H9 (cell line): ENCODE measurements at regions not wholly inside any gene's neighbourhood (a gene's known extent, or its start where the extent isn't known, plus 50 kb on each side); places are given as distances from the start of the nearest gene placed in this dataset.

ENCODE experiments used
- DNase-seq: peaks from one replicate; pipeline ENCODE4 v3.0.0-alpha.2; 2017
- H2AFZ ChIP-seq: one replicate; pipeline ENCODE4 v1.6.1; 2013; ENCODE audit warnings: mild to moderate bottlenecking, low read length, control low read depth, moderate library complexity
- H2AK5ac ChIP-seq: 2 replicates; pipeline ENCODE4 v1.6.1; 2013; ENCODE audit warnings: low read length, control low read depth, mixed read lengths; ENCODE audit not compliant: insufficient read length
- H2BK120ac ChIP-seq: one replicate; pipeline ENCODE4 v1.6.1; 2013; ENCODE audit warnings: low read depth, mild to moderate bottlenecking, low read length, control low read depth, inconsistent platforms; ENCODE audit not compliant: poor library complexity, severe bottlenecking
- H2BK12ac ChIP-seq: 2 replicates; pipeline ENCODE4 v1.6.1; 2013; ENCODE audit warnings: low read length, control low read depth, mixed read lengths, low read depth; ENCODE audit not compliant: insufficient read length
- H2BK15ac ChIP-seq: 2 replicates; pipeline ENCODE4 v1.6.1; 2013; ENCODE audit warnings: low read depth, low read length, control low read depth
- H2BK20ac ChIP-seq: one replicate; pipeline ENCODE4 v1.6.1; 2013; ENCODE audit warnings: low read depth, mild to moderate bottlenecking, low read length, control low read depth, inconsistent platforms; ENCODE audit not compliant: poor library complexity, severe bottlenecking
- H2BK5ac ChIP-seq: 2 replicates; pipeline ENCODE4 v1.6.1; 2013; ENCODE audit warnings: low read length, control low read depth, mixed read lengths; ENCODE audit not compliant: insufficient read length
- H3K14ac ChIP-seq: 2 replicates; pipeline ENCODE4 v1.6.1; 2013; ENCODE audit warnings: low read length, control low read depth; ENCODE audit not compliant: insufficient read depth
- H3K18ac ChIP-seq: 2 replicates; pipeline ENCODE4 v1.6.1; 2013; ENCODE audit warnings: low read depth, mild to moderate bottlenecking, mixed read lengths, low read length, control low read depth; ENCODE audit not compliant: insufficient read length
- H3K23ac ChIP-seq: 2 replicates; pipeline ENCODE4 v1.6.1; 2013; ENCODE audit warnings: low read length, control low read depth, mixed read lengths, low read depth; ENCODE audit not compliant: insufficient read length
- H3K23me2 ChIP-seq: 2 replicates; pipeline ENCODE4 v1.6.1; 2013; ENCODE audit warnings: low read depth, mild to moderate bottlenecking, mixed read lengths, low read length, control low read depth; ENCODE audit not compliant: insufficient read length, poor library complexity, severe bottlenecking
- H3K27ac ChIP-seq: 2 replicates; pipeline ENCODE4 v1.5.1; 2013; ENCODE audit warnings: low read length, control low read depth, mixed read lengths, low read depth; ENCODE audit not compliant: insufficient read length
- H3K27me3 ChIP-seq: 2 replicates; pipeline ENCODE4 v1.6.1; 2013; ENCODE audit warnings: low read length, control low read depth, inconsistent platforms; ENCODE audit not compliant: insufficient read depth
- H3K4ac ChIP-seq: 2 replicates; pipeline ENCODE4 v1.6.1; 2013; ENCODE audit warnings: low read depth, mild to moderate bottlenecking, control low read depth, inconsistent platforms, low read length, moderate library complexity
- H3K4me1 ChIP-seq: 2 replicates; pipeline ENCODE4 v1.6.1; 2013; ENCODE audit warnings: low read length, control low read depth, inconsistent platforms; ENCODE audit not compliant: insufficient read depth
- H3K4me2 ChIP-seq: 2 replicates; pipeline ENCODE4 v1.6.1; 2013; ENCODE audit warnings: low read length, control low read depth, mixed read lengths; ENCODE audit not compliant: insufficient read length, insufficient read depth
- H3K56ac ChIP-seq: 2 replicates; pipeline ENCODE4 v1.6.1; 2013; ENCODE audit warnings: low read depth, mild to moderate bottlenecking, mixed read lengths, low read length, control low read depth; ENCODE audit not compliant: insufficient read length
- H3K79me1 ChIP-seq: 2 replicates; pipeline ENCODE4 v1.6.1; 2013; ENCODE audit warnings: low read depth, mild to moderate bottlenecking, moderate library complexity, low read length, control low read depth, inconsistent platforms; ENCODE audit not compliant: insufficient read depth, poor library complexity, severe bottlenecking
- H3K79me2 ChIP-seq: 2 replicates; pipeline ENCODE4 v1.6.1; 2013; ENCODE audit warnings: low read length, control low read depth, inconsistent platforms; ENCODE audit not compliant: insufficient read depth
- H3K9ac ChIP-seq: 2 replicates; pipeline ENCODE4 v1.6.1; 2013; ENCODE audit warnings: low read length, control low read depth, mixed read lengths; ENCODE audit not compliant: insufficient read length; ENCODE audit errors: extremely low read depth
- H3K9me3 ChIP-seq: one replicate; pipeline ENCODE4 v1.6.1; 2013; ENCODE audit warnings: low read depth, low read length, inconsistent platforms; ENCODE audit not compliant: control insufficient read depth
- H3T11ph ChIP-seq: one replicate; pipeline ENCODE4 v1.6.1; 2013; ENCODE audit warnings: mild to moderate bottlenecking, low read length, control low read depth, inconsistent platforms
- H4K20me1 ChIP-seq: one replicate; pipeline ENCODE4 v1.6.1; 2013; ENCODE audit not compliant: control insufficient read depth, insufficient read length, insufficient read depth
- H4K5ac ChIP-seq: 2 replicates; pipeline ENCODE4 v1.6.1; 2013; ENCODE audit warnings: low read depth, mild to moderate bottlenecking, mixed read lengths, low read length, control low read depth; ENCODE audit not compliant: insufficient read length
- H4K8ac ChIP-seq: replicated peaks from 2 replicates; pipeline ENCODE4 v1.6.1; 2013; ENCODE audit warnings: low read length, control low read depth, mixed read lengths, low read depth; ENCODE audit not compliant: insufficient read length
- H4K91ac ChIP-seq: 2 replicates; pipeline ENCODE4 v1.6.1; 2013; ENCODE audit warnings: low read depth, mild to moderate bottlenecking, moderate library complexity, mixed read lengths, low read length, control low read depth; ENCODE audit not compliant: insufficient read length
- H3K27ac Mint-ChIP-seq, 3 experiments: 2 replicates in 2 of 3; 3 replicates in 1 of 3; pipeline ENCODE4 v1.8.0; 2020 to 2021; ENCODE audit warnings: mixed read lengths in 3 of 3, mild to moderate bottlenecking in 1 of 3, moderate library complexity in 1 of 3
- H3K27me3 Mint-ChIP-seq: 2 replicates; pipeline ENCODE4 v1.8.0; 2021; ENCODE audit warnings: low read depth, mild to moderate bottlenecking, moderate library complexity, mixed read lengths
- H3K36me3 Mint-ChIP-seq, 3 experiments: 2 replicates in 2 of 3; 3 replicates in 1 of 3; pipeline ENCODE4 v1.8.0; 2020 to 2021; ENCODE audit warnings: low read depth in 3 of 3, mixed read lengths in 3 of 3; ENCODE audit not compliant: insufficient read depth in 1 of 3
- H3K4me1 Mint-ChIP-seq, 2 experiments: 2 replicates each; pipeline ENCODE4 v1.8.0; 2020; ENCODE audit warnings: mixed read lengths in 2 of 2
- H3K4me3 Mint-ChIP-seq, 2 experiments: 2 replicates in 1 of 2; 3 replicates in 1 of 2; pipeline ENCODE4 v1.8.0; 2020 to 2021; ENCODE audit warnings: mild to moderate bottlenecking in 2 of 2, mixed read lengths in 2 of 2, moderate library complexity in 1 of 2
- H3K9me3 Mint-ChIP-seq, 2 experiments: 2 replicates in 1 of 2; 3 replicates in 1 of 2; pipeline ENCODE4 v1.8.0; 2020; ENCODE audit warnings: mild to moderate bottlenecking in 2 of 2, mixed read lengths in 2 of 2, moderate library complexity in 1 of 2
- WGBS: extraction: QIAGEN DNeasy Blood & Tissue Kit; methylation state at CpG from one replicate; pipeline ENCODE4 v1.1.7; 2013; ENCODE audit warnings: missing lambda C conversion rate, low lambda C conversion rate, mixed read lengths; ENCODE audit not compliant: insufficient read length; ENCODE audit errors: extremely low coverage; 5-methylcytosine and 5-hydroxymethylcytosine counted together
- TF ChIP-seq, protein P1 (sequence below): fragments of 200-600 bp; sonication (generic); conservative IDR thresholded peaks from 3 replicates; pipeline ENCODE4 v1.8.0; 2021; ENCODE audit warnings: antibody characterized with exemption, mild to moderate bottlenecking

DNA sequence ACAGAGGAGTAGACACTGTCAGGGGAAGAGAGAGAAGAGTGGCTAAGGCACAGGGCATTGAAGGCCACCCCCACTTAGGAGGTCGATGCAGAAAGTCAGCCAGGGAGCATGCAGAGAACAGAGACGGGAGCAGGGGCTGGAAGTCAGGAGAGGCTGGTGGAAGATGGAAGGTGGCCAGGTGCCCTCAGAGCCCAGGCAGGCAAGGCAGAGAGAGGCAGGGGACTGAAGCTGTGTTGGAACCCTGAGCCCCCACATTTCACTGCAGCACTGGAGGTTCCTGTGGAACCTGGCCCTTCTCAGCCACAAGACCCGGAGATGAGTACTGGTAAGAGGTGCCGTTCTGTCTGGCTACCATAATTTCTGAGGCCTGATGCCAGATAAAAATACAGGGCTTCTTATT is 238.3 kb upstream of the NCAM1 start:
- TF ChIP-seq, protein P1, sequence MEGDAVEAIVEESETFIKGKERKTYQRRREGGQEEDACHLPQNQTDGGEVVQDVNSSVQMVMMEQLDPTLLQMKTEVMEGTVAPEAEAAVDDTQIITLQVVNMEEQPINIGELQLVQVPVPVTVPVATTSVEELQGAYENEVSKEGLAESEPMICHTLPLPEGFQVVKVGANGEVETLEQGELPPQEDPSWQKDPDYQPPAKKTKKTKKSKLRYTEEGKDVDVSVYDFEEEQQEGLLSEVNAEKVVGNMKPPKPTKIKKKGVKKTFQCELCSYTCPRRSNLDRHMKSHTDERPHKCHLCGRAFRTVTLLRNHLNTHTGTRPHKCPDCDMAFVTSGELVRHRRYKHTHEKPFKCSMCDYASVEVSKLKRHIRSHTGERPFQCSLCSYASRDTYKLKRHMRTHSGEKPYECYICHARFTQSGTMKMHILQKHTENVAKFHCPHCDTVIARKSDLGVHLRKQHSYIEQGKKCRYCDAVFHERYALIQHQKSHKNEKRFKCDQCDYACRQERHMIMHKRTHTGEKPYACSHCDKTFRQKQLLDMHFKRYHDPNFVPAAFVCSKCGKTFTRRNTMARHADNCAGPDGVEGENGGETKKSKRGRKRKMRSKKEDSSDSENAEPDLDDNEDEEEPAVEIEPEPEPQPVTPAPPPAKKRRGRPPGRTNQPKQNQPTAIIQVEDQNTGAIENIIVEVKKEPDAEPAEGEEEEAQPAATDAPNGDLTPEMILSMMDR = no peak
- Histone ChIP-seq H3K56ac (no peak overlapping the region), H3K4me2 (no peak overlapping the region), H3K9ac (no peak overlapping the region), H2AK5ac (no peak overlapping the region), H3K23ac (no peak overlapping the region), H2BK120ac (no peak overlapping the region), H4K8ac (no peak overlapping the region), H2BK12ac (no peak overlapping the region), H4K5ac (no peak overlapping the region), H3K27ac (no peak overlapping the region), H3K4me1 (no peaks in the 10 kb centered on the region), H4K20me1 (no peaks in the 10 kb centered on the region), H3K18ac (no peak overlapping the region), H2BK20ac (no peak overlapping the region), H3K79me2 (no peaks in the 10 kb centered on the region), H4K91ac (no peak overlapping the region), H3K23me2 (no peaks in the 10 kb centered on the region), H3K27me3 (no peaks in the 10 kb centered on the region), H2AFZ (no peak overlapping the region), H2BK15ac (no peak overlapping the region), H3T11ph (no peak overlapping the region), H3K4ac (no peak overlapping the region), H3K79me1 (no peaks in the 10 kb centered on the region), H3K9me3 (no peaks in the 10 kb centered on the region), H2BK5ac (no peak overlapping the region), H3K14ac (no peak overlapping the region)
- H3K36me3 Mint-ChIP-seq = no peaks in the 10 kb centered on the region
- H3K4me1 Mint-ChIP-seq = 0 out of 4 replicates have a peak, but pooled peaks cover 0 to 2% of the 10 kb centered on the region in 2 experiments
- no peak overlapping the region for H3K4me3 Mint-ChIP-seq
- DNase-seq = no peak
- no peak overlapping the region for H3K27ac Mint-ChIP-seq
- H3K27me3 Mint-ChIP-seq = peaks cover 5% of the 10 kb centered on the region
- WGBS = no CpG with 5 or more reads among the region's 4 CpGs
- H3K9me3 Mint-ChIP-seq = no peaks in the 10 kb centered on the region; a peak in 1 of 5 replicates
